Keratinocyte (primary cell): ENCODE measurements at regions not wholly inside any gene's neighbourhood (a gene's known extent, or its start where the extent isn't known, plus 50 kb on each side); places are given as distances from the start of the nearest gene placed in this dataset.

ENCODE experiments used
- CTCF ChIP-seq, 3 experiments: IDR thresholded peaks in 1 of 3; conservative IDR thresholded peaks in 1 of 3; optimal IDR thresholded peaks in 1 of 3; 2 replicates in 2 of 3; 3 replicates in 1 of 3; pipeline versions ENCODE3 to v1.5.1; 2011; ENCODE audit warnings: low read length in 3 of 3, mild to moderate bottlenecking in 3 of 3, moderate library complexity in 2 of 3, control low read depth in 1 of 3, inconsistent platforms in 1 of 3; ENCODE audit not compliant: insufficient read depth in 2 of 3; ENCODE audit errors: extremely low read depth in 1 of 3
- EZH2 ChIP-seq: IDR thresholded peaks from one replicate; pipeline ENCODE4 v1.6.1; 2012; ENCODE audit warnings: inconsistent platforms, mild to moderate bottlenecking, low read length, moderate library complexity

- TF ChIP-seq CTCF (optimal IDR thresholded peaks at IDR 0.05 in 1 of 3, IDR thresholded peaks at IDR 0.05 in 1 of 3, conservative IDR thresholded peaks at IDR 0.05 in 1 of 3; ENCODE audit: extremely low read depth in 1 of 3, insufficient read depth in 2 of 3, low read length in 3 of 3) (no peak), EZH2 (no peak)
Observed at GRCh38 chr18:51361130-51361860, 163.8 kb upstream of the MEX3C start.
